Vagina (tissue), 2 donors: ENCODE measurements at regions not wholly inside any gene's neighbourhood (a gene's known extent, or its start where the extent isn't known, plus 50 kb on each side); places are given as distances from the start of the nearest gene placed in this dataset.

Source experiments
- CTCF ChIP-seq, 3 experiments: fragments of 450-650 bp in 2 of 3; fragments of 200-600 bp in 1 of 3; sonication (generic) in 1 of 3; IDR thresholded peaks; one replicate each; pipeline ENCODE4 v1.5.1; 2017 to 2019; ENCODE audit warnings: antibody characterized with exemption in 3 of 3, mild to moderate bottlenecking in 2 of 3, moderate library complexity in 2 of 3
- POLR2A ChIP-seq, 2 donors: fragments of 450-650 bp; IDR thresholded peaks; one replicate each; pipeline ENCODE4 v1.6.1; 2017; ENCODE audit warnings: antibody characterized with exemption in 2 of 2, mild to moderate bottlenecking in 2 of 2, moderate library complexity in 2 of 2
- POLR2AphosphoS5 ChIP-seq, 2 donors: sonication (generic); formaldehyde crosslinking; IDR thresholded peaks; one replicate each; pipeline ENCODE4 v1.9.0; 2017; ENCODE audit warnings: antibody characterized with exemption in 2 of 2, mild to moderate bottlenecking in 2 of 2, low read depth in 1 of 2; ENCODE audit not compliant: insufficient read depth in 1 of 2

- TF ChIP-seq CTCF (IDR thresholded peaks at IDR 0.05) = no peak
- TF ChIP-seq POLR2A (IDR thresholded peaks at IDR 0.05) = no peak
- TF ChIP-seq POLR2AphosphoS5 (IDR thresholded peaks at IDR 0.05; ENCODE audit: insufficient read depth in 1 of 2, low read depth in 1 of 2) = no peak
Measured at GRCh38 chr12:89101440-89101839, 250.9 kb downstream of the DUSP6 start.
